MM.1S (cell line): ENCODE measurements at regions not wholly inside any gene's neighbourhood (a gene's known extent, or its start where the extent isn't known, plus 50 kb on each side); places are given as distances from the start of the nearest gene placed in this dataset.

Source experiments
- DNase-seq: peaks from one replicate; pipeline ENCODE4 v3.0.0-alpha.2; 2015
- H2AFZ ChIP-seq: fragments of 300-600 bp; sonication (generic); 2 replicates; pipeline ENCODE4 v1.6.0; 2016; ENCODE audit warnings: antibody characterized with exemption, low read length
- H3F3A ChIP-seq: fragments of 300-600 bp; sonication (generic); 2 replicates; pipeline ENCODE4 v1.6.1; 2016; ENCODE audit warnings: mild to moderate bottlenecking, antibody characterized with exemption, low read length, moderate library complexity, mixed read lengths; ENCODE audit not compliant: insufficient read depth
- H3K27ac ChIP-seq: fragments of 300-600 bp; sonication (generic); 2 replicates; pipeline ENCODE4 v1.5.1; 2016; ENCODE audit warnings: mild to moderate bottlenecking, low read length
- H3K27me3 ChIP-seq: fragments of 300-600 bp; sonication (generic); replicated peaks from 2 replicates; pipeline ENCODE4 v1.6.0; 2016; ENCODE audit warnings: low read length; ENCODE audit not compliant: insufficient read depth
- H3K36me3 ChIP-seq: fragments of 300-600 bp; sonication (generic); replicated peaks from 2 replicates; pipeline ENCODE4 v1.6.1; 2016; ENCODE audit warnings: mild to moderate bottlenecking, low read length, mixed read lengths; ENCODE audit not compliant: insufficient read depth
- H3K4me1 ChIP-seq: fragments of 300-600 bp; sonication (generic); 2 replicates; pipeline ENCODE4 v1.6.1; 2016; ENCODE audit warnings: low read length, mixed read lengths
- H3K4me2 ChIP-seq: fragments of 300-600 bp; sonication (generic); 2 replicates; pipeline ENCODE4 v1.6.0; 2016; ENCODE audit warnings: low read depth, low read length
- H3K4me3 ChIP-seq: fragments of 300-600 bp; sonication (generic); 2 replicates; pipeline ENCODE4 v1.5.1; 2016; ENCODE audit warnings: low read length, mixed read lengths
- H3K79me2 ChIP-seq: fragments of 300-600 bp; sonication (generic); 2 replicates; pipeline ENCODE4 v1.6.1; 2016; ENCODE audit warnings: mixed run types, low read length, mixed read lengths
- H3K9ac ChIP-seq: fragments of 300-600 bp; sonication (generic); 2 replicates; pipeline ENCODE4 v1.6.1; 2016; ENCODE audit warnings: low read length, mixed read lengths
- H3K9me2 ChIP-seq: fragments of 300-600 bp; sonication (generic); replicated peaks from 2 replicates; pipeline ENCODE4 v1.6.1; 2016; ENCODE audit warnings: mild to moderate bottlenecking, low read length, mixed read lengths; ENCODE audit not compliant: insufficient read depth
- H3K9me3 ChIP-seq: fragments of 300-600 bp; sonication (generic); replicated peaks from 2 replicates; pipeline ENCODE4 v1.6.1; 2016; ENCODE audit warnings: mild to moderate bottlenecking, low read length, mixed read lengths; ENCODE audit not compliant: insufficient read depth
- H4K20me1 ChIP-seq: fragments of 300-600 bp; sonication (generic); 2 replicates; pipeline ENCODE4 v1.6.1; 2016; ENCODE audit warnings: mild to moderate bottlenecking, low read length, moderate library complexity, mixed read lengths; ENCODE audit not compliant: insufficient read depth
- EZH2 ChIP-seq: fragments of 300-600 bp; sonication (generic); optimal IDR thresholded peaks from 2 replicates; pipeline ENCODE3; 2017; ENCODE audit warnings: low read depth, mild to moderate bottlenecking, antibody characterized with exemption, low read length, mixed read lengths
- EZH2phosphoT487 ChIP-seq: fragments of 300-600 bp; sonication (generic); IDR thresholded peaks from 2 replicates; pipeline ENCODE4 v1.6.1; 2018; ENCODE audit warnings: antibody characterized with exemption, low read length
- TF ChIP-seq, protein P1 (sequence below): fragments of 300-600 bp; sonication (generic); IDR thresholded peaks from 2 replicates; pipeline ENCODE4 v1.5.1; 2016; ENCODE audit warnings: antibody characterized with exemption, low read length, mixed read lengths

DNA sequence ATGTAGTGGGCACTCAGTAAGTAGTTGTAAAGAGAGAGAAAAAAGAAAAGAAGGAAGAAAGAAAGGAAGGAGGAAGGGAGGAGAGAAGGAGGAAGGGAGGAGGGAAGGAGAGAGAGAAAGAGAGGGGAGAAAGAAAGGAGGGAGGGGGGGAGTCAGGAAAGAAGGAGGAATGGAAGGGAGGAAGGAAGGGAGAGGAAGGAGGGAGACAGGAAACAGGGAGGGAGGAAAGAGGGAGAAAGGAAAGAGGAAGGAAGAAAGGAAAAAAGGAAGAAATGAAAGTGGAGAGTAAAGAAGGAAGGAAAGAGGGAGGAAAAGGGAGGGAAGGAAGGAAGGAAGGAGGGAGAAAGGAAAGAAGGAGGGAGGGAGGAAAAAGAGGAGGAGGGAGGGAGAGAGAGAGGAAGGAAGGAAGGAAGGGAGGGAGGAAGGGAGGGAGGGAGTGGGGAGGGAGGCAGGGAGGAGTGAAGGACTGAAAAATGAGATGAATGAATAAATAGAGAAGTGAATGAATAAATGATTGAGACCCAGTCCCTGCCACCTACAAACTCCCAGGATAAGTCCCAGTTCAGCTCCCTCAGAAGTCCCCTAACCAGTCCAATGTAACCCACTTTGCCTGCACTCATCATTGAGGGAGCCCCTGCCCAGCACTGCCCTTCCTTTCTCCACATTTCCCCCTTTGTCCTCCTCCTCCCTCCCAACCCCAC is 739.0 kb upstream of the TBX3 start:
- no peak for TF ChIP-seq EZH2phosphoT487
- no peak overlapping the region for H3K4me3 ChIP-seq
- H3K4me1 ChIP-seq, result no peaks in the 10 kb centered on the region
- no peaks in the 10 kb centered on the region for H4K20me1 ChIP-seq
- H3K79me2 ChIP-seq, result no peaks in the 10 kb centered on the region
- no peaks in the 10 kb centered on the region for H3K9me3 ChIP-seq
- H3K4me2 ChIP-seq, result no peak overlapping the region
- H2AFZ ChIP-seq, result no peak overlapping the region
- no peak overlapping the region for H3K9ac ChIP-seq
- no peak for DNase-seq
- H3F3A ChIP-seq, result no peaks in the 10 kb centered on the region
- no peaks in the 10 kb centered on the region for H3K27me3 ChIP-seq
- no peak overlapping the region for H3K27ac ChIP-seq
- H3K9me2 ChIP-seq, result no peaks in the 10 kb centered on the region
- H3K36me3 ChIP-seq, result no peaks in the 10 kb centered on the region

DNA sequence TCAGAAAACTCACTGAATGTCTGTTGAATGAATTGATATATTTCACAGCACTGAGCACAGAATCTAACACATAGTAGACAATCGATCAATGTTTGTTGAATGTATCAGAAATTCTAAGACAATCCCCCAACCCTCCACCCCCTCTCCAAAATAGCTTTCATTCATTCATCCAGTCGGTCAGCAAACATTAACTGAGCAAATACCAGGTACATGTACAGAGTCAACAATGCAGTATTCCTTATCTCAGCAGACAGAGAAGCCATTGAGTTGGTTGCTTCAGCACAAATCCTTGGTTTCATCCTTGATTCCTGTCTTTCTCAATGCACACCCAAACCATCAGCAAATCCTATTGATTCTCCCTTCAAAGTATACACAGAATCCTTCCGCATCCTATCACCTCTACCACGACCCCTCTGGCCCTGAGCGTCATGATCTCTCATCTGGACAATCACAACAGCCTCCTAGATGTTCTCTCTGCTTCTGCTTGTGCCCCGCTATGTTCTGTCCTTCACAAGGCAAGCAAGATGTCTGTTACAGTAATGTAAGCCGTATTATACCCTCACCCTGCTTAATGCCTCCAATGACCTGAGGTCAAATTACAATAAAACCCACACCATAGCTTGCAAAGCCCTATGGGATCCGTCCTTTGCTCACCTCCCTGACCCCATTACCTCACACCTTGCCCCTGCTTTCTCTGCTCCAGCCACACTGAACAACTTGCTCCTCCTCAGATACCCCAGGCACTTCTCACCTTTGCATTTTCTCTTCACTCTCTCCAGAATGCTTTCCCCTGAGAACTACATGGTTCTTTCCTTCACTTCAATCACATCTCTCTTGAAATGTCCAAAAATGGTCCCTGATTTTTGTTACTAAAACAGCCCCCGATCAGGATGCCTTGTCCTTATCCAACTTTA is 738.1 kb upstream of the TBX3 start:
- Histone ChIP-seq H3K4me1 (no peaks in the 10 kb centered on the region), H3K9ac (no peak overlapping the region), H3K9me3 (no peaks in the 10 kb centered on the region), H4K20me1 (no peaks in the 10 kb centered on the region), H3K36me3 (no peaks in the 10 kb centered on the region), H3K4me2 (no peak overlapping the region), H3K9me2 (no peaks in the 10 kb centered on the region), H3K4me3 (no peak overlapping the region), H3K27ac (no peak overlapping the region), H2AFZ (no peak overlapping the region), H3K27me3 (no peaks in the 10 kb centered on the region), H3K79me2 (no peaks in the 10 kb centered on the region), H3F3A (no peaks in the 10 kb centered on the region)
- DNase-seq, result no peak
- TF ChIP-seq, protein P1, sequence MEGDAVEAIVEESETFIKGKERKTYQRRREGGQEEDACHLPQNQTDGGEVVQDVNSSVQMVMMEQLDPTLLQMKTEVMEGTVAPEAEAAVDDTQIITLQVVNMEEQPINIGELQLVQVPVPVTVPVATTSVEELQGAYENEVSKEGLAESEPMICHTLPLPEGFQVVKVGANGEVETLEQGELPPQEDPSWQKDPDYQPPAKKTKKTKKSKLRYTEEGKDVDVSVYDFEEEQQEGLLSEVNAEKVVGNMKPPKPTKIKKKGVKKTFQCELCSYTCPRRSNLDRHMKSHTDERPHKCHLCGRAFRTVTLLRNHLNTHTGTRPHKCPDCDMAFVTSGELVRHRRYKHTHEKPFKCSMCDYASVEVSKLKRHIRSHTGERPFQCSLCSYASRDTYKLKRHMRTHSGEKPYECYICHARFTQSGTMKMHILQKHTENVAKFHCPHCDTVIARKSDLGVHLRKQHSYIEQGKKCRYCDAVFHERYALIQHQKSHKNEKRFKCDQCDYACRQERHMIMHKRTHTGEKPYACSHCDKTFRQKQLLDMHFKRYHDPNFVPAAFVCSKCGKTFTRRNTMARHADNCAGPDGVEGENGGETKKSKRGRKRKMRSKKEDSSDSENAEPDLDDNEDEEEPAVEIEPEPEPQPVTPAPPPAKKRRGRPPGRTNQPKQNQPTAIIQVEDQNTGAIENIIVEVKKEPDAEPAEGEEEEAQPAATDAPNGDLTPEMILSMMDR, result no peak
- TF ChIP-seq EZH2phosphoT487, result no peak
- no peak for TF ChIP-seq EZH2

DNA sequence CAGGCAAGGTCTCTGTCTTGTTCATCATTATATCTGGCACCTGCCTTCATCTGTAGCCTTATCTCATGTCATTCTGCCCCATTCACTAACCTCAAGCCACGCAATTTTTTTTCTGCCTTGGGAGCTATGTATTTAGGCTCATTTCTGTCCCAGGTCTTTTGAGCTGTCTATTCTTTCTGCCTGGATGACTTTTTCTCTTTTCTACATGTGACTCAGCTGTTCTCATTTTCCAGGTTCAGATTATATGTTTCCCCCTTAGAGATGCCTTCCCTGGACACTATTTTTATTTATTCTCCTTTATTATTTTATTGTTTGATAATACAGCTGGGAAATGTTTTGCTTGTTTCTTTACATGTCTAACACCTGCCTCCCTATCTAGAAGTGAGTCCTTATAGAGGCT is 737.4 kb upstream of the TBX3 start:
- no peaks in the 10 kb centered on the region for H3F3A ChIP-seq
- H2AFZ ChIP-seq, result no peak overlapping the region
- H3K4me2 ChIP-seq, result no peak overlapping the region
- no peaks in the 10 kb centered on the region for H3K9me3 ChIP-seq
- H3K27me3 ChIP-seq, result no peaks in the 10 kb centered on the region
- no peaks in the 10 kb centered on the region for H3K9me2 ChIP-seq
- no peak overlapping the region for H3K4me3 ChIP-seq
- TF ChIP-seq, protein P1, result no peak
- TF ChIP-seq EZH2phosphoT487 (no peak), EZH2 (no peak)
- no peaks in the 10 kb centered on the region for H4K20me1 ChIP-seq
- no peaks in the 10 kb centered on the region for H3K36me3 ChIP-seq
- no peak for DNase-seq
- H3K79me2 ChIP-seq, result no peaks in the 10 kb centered on the region
- no peak overlapping the region for H3K27ac ChIP-seq
- H3K4me1 ChIP-seq, result no peaks in the 10 kb centered on the region
- H3K9ac ChIP-seq, result no peak overlapping the region
